Calu3 (cell line): ENCODE measurements at regions not wholly inside any gene's neighbourhood (a gene's known extent, or its start where the extent isn't known, plus 50 kb on each side); places are given as distances from the start of the nearest gene placed in this dataset.

ENCODE experiments used
- BruUV-seq: library from RNA; stranded (reverse); fragments of 400-500 nt; replicated peaks from 2 replicates; lab custom pipeline; 2021; lab: Mats Ljungman, UMichigan
- CTCF ChIA-PET: fragments of 300-600 bp; sonication (Branson Sonifier 250); formaldehyde crosslinking; loops from one replicate; lab custom pipeline; 2022; ENCODE audit warnings: antibody characterized with exemption; lab: Charles Lee
- DNase-seq: peaks from one replicate; pipeline ENCODE4 v3.0.0; 2022
- H3K27ac Mint-ChIP-seq: one replicate; pipeline ENCODE4 v1.8.0; 2022; ENCODE audit warnings: mixed read lengths; ENCODE audit not compliant: unreplicated experiment
- H3K27me3 Mint-ChIP-seq: one replicate; pipeline ENCODE4 v1.8.0; 2022; ENCODE audit warnings: mixed read lengths; ENCODE audit not compliant: unreplicated experiment
- H3K36me3 Mint-ChIP-seq: one replicate; pipeline ENCODE4 v1.8.0; 2022; ENCODE audit warnings: mild to moderate bottlenecking, moderate library complexity, mixed read lengths; ENCODE audit not compliant: insufficient read depth, unreplicated experiment
- H3K4me1 Mint-ChIP-seq: one replicate; pipeline ENCODE4 v1.8.0; 2022; ENCODE audit warnings: mild to moderate bottlenecking, low read depth, mixed read lengths; ENCODE audit not compliant: unreplicated experiment
- H3K4me3 Mint-ChIP-seq: one replicate; pipeline ENCODE4 v1.8.0; 2022; ENCODE audit warnings: mild to moderate bottlenecking, low read depth, moderate library complexity, mixed read lengths; ENCODE audit not compliant: unreplicated experiment
- H3K9me3 Mint-ChIP-seq: one replicate; pipeline ENCODE4 v1.8.0; 2022; ENCODE audit warnings: low read depth, mixed read lengths; ENCODE audit not compliant: unreplicated experiment
- intact Hi-C: fragments of 100-400 bp; cut with micrococcal nuclease; formaldehyde crosslinking; loops from one replicate; pipeline ENCODE4 v1.10.0; 2022; ENCODE audit not compliant: unreplicated experiment
- TF ChIP-seq, protein P1 (sequence below): fragments of 200-600 bp; IDR thresholded peaks from one replicate; pipeline ENCODE4 v1.8.0; 2022; ENCODE audit warnings: antibody characterized with exemption; ENCODE audit not compliant: unreplicated experiment

DNA sequence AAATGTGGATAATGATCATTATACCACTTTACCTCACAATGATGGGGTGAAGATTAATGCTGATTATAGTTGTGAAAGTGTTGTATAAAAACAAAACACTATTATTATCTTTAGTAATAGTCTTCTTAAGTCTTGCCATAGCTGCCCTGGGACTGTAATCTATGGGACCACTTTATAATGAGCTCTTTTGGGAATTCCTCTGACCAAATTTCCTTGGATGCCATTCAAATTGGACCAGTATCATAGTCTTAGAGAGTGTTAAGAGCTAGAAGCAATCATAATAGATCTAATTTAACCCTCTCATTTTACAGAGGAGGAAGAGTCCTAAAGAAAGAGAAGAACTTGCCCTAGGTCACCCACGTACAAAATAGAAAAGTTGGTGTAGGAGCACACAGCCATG lies 457.7 kb upstream of the SLC14A2 start:
- TF ChIP-seq, protein P1, sequence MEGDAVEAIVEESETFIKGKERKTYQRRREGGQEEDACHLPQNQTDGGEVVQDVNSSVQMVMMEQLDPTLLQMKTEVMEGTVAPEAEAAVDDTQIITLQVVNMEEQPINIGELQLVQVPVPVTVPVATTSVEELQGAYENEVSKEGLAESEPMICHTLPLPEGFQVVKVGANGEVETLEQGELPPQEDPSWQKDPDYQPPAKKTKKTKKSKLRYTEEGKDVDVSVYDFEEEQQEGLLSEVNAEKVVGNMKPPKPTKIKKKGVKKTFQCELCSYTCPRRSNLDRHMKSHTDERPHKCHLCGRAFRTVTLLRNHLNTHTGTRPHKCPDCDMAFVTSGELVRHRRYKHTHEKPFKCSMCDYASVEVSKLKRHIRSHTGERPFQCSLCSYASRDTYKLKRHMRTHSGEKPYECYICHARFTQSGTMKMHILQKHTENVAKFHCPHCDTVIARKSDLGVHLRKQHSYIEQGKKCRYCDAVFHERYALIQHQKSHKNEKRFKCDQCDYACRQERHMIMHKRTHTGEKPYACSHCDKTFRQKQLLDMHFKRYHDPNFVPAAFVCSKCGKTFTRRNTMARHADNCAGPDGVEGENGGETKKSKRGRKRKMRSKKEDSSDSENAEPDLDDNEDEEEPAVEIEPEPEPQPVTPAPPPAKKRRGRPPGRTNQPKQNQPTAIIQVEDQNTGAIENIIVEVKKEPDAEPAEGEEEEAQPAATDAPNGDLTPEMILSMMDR: no peak
- no TSS peak for BruUV-seq
- intact Hi-C loops: no loop called here
- H3K27ac Mint-ChIP-seq: no peak overlapping the region
- peaks cover 7% of the 10 kb centered on the region for H3K4me1 Mint-ChIP-seq
- H3K27me3 Mint-ChIP-seq: no peaks in the 10 kb centered on the region
- H3K36me3 Mint-ChIP-seq: no peaks in the 10 kb centered on the region
- CTCF ChIA-PET: no interaction called here
- H3K9me3 Mint-ChIP-seq: no peaks in the 10 kb centered on the region
- DNase-seq: no peak
- no peak overlapping the region for H3K4me3 Mint-ChIP-seq

DNA sequence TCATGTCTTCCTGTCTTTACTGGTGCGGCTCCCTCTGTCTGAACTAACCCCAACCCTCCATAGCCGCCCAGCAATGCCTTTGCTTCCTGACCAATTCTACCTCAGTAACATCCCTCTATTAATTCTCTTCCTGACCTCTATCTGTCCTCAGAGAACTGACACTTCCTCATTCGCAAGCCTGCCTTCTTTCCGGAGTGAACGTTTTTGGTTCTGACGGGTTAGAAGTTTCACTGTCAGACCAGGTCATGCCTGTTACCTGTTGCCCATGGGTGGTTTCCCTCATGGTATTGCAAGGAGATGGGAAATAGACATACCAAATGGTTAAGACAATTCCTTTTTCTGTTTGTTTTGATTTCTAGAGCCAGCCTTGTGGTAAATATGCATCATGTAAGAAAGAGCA lies 453.4 kb upstream of the SLC14A2 start:
- no peak for DNase-seq
- Mint-ChIP-seq H3K9me3 (no peaks in the 10 kb centered on the region), H3K4me1 (peaks cover 8% of the 10 kb centered on the region), H3K27me3 (no peaks in the 10 kb centered on the region), H3K4me3 (no peak overlapping the region), H3K36me3 (no peaks in the 10 kb centered on the region), H3K27ac (no peak overlapping the region)
- no TSS peak for BruUV-seq
- TF ChIP-seq, protein P1: no peak
- intact Hi-C loops: no loop called here
- CTCF ChIA-PET: no interaction called here

DNA sequence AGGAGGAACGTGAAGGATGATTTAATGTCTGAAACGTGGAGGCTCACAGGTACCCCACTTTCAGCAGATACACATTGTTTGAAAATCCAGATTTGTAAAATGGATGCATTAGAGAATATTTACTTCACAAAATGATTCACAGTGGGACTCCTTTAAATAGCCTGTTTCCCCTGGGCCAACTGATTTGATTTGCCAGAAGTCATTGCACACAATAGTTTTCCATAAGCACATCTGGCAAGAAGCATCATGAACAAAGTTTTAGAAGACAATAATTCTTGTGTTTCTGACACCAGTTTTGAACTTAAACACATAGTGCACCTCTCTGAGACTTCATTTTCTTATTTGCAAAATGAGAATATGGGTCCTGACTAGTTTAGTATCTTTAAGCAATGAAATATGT lies 451.4 kb upstream of the SLC14A2 start:
- no peak overlapping the region for H3K4me3 Mint-ChIP-seq
- CTCF ChIA-PET: no interaction called here

DNA sequence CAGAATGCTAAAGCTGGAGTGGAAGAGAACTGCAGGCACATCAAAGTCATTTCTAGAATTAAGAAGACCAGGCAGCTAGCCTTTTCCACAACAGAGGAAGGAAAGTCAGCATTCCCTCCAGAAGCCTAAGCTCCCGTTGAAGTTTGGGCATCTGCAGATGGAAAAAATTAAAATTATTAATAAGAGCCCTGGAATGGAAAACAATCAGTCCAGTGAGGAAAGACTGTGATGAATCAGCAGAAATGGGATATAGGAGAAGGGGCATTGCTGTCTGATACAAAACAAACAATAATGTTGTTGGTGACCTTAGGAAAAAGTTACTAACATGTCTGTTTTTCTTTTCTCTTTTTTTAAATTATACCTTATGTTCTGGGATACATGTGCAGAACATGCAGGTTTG lies 450.7 kb upstream of the SLC14A2 start:
- no peaks in the 10 kb centered on the region for H3K27me3 Mint-ChIP-seq
- TF ChIP-seq, protein P1: no peak
- BruUV-seq: no TSS peak
- CTCF ChIA-PET: no interaction called here
- no peak overlapping the region for H3K4me3 Mint-ChIP-seq
- H3K9me3 Mint-ChIP-seq: no peaks in the 10 kb centered on the region
- H3K27ac Mint-ChIP-seq: no peak overlapping the region
- DNase-seq: no peak
- no peaks in the 10 kb centered on the region for H3K36me3 Mint-ChIP-seq
- peaks cover 25% of the 10 kb centered on the region for H3K4me1 Mint-ChIP-seq
- intact Hi-C loops: no loop called here

More for the DNA sequence above, 451.4 kb upstream of the SLC14A2 start:
- BruUV-seq: no TSS peak
- Mint-ChIP-seq H3K27ac (no peak overlapping the region), H3K27me3 (no peaks in the 10 kb centered on the region), H3K4me1 (peaks cover 19% of the 10 kb centered on the region), H3K36me3 (no peaks in the 10 kb centered on the region), H3K9me3 (no peaks in the 10 kb centered on the region)
- TF ChIP-seq, protein P1: no peak
- intact Hi-C loops: no loop called here
- no peak for DNase-seq
